Adrenal gland (tissue), 5 donors: ENCODE measurements at regions not wholly inside any gene's neighbourhood (a gene's known extent, or its start where the extent isn't known, plus 50 kb on each side); places are given as distances from the start of the nearest gene placed in this dataset.

Experiments used
- POLR2A ChIP-seq, 2 donors: fragments of 450-650 bp; IDR thresholded peaks; one replicate each; pipeline ENCODE4 v1.6.1; 2017; ENCODE audit warnings: antibody characterized with exemption in 2 of 2, mild to moderate bottlenecking in 2 of 2, moderate library complexity in 1 of 2
- TF ChIP-seq, protein P1 (sequence below), 6 experiments: fragments of 450-650 bp in 4 of 6; fragments of 200-600 bp in 2 of 6; sonication (generic) in 1 of 6; IDR thresholded peaks; 1 replicate in 5 of 6; 2 replicates in 1 of 6; pipeline versions ENCODE4 v1.5.1 to v1.8.0; 2016 to 2021; ENCODE audit warnings: antibody characterized with exemption in 6 of 6, mild to moderate bottlenecking in 2 of 6, moderate library complexity in 1 of 6
- donor health status: DM: no; HTN: no; CAD: no.

DNA sequence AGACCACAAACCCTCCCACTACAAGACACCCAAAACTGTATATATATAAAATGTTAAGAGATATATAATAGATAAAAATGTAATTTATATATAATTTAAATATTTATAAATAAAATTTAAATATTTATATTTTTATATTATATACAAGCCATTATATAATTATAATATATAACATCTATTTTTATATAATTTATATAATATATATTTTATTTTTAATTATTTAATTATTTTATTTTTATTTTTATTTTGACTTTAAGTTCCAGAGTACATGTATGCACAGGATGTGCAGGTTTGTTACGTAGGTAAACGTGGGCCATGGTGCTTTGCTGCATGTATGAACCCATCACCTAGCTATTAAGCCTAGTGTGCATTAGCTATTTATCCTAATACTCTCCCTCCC, 1090.2 kb downstream of the NXPH1 start:
- TF ChIP-seq, protein P1, sequence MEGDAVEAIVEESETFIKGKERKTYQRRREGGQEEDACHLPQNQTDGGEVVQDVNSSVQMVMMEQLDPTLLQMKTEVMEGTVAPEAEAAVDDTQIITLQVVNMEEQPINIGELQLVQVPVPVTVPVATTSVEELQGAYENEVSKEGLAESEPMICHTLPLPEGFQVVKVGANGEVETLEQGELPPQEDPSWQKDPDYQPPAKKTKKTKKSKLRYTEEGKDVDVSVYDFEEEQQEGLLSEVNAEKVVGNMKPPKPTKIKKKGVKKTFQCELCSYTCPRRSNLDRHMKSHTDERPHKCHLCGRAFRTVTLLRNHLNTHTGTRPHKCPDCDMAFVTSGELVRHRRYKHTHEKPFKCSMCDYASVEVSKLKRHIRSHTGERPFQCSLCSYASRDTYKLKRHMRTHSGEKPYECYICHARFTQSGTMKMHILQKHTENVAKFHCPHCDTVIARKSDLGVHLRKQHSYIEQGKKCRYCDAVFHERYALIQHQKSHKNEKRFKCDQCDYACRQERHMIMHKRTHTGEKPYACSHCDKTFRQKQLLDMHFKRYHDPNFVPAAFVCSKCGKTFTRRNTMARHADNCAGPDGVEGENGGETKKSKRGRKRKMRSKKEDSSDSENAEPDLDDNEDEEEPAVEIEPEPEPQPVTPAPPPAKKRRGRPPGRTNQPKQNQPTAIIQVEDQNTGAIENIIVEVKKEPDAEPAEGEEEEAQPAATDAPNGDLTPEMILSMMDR (IDR thresholded peaks at IDR 0.05), result no peak
- no peak for TF ChIP-seq POLR2A (IDR thresholded peaks at IDR 0.05)
